ENCODE measurements at regions not wholly inside any gene's neighbourhood (a gene's known extent, or its start where the extent isn't known, plus 50 kb on each side); places are given as distances from the start of the nearest gene placed in this dataset.

- DNase-seq (ENCODE audit: low spot score) = no peak
Observed at GRCh38 chr11:119982517-119983239, 155.2 kb downstream of the TRIM29 start.

GRCh38 chr11:119980431-119980830 is 157.5 kb downstream of the TRIM29 start:
- no peak for DNase-seq (ENCODE audit: low spot score)

- DNase-seq (ENCODE audit: low spot score) = peak; percentile 3
Observed at GRCh38 chr11:119979701-119980100, 158.2 kb downstream of the TRIM29 start.

- DNase-seq (ENCODE audit: low spot score) = peak; percentile 2
Observed at GRCh38 chr11:119978696-119979095, 159.2 kb downstream of the TRIM29 start.

GRCh38 chr11:119977881-119978280 is 160.0 kb downstream of the TRIM29 start:
- no peak for DNase-seq (ENCODE audit: low spot score)

- peak; percentile 3 for DNase-seq (ENCODE audit: low spot score)
Observed at GRCh38 chr11:119977561-119977860, 160.4 kb downstream of the TRIM29 start.

GRCh38 chr11:119976805-119977560 is 160.9 kb downstream of the TRIM29 start:
- DNase-seq (ENCODE audit: low spot score) = peak; percentile 3

- no peak for DNase-seq (ENCODE audit: low spot score)
Observed at GRCh38 chr11:119975561-119976152, 162.3 kb downstream of the TRIM29 start.

- DNase-seq (ENCODE audit: low spot score) = no peak
Observed at GRCh38 chr11:119974467-119974866, 163.4 kb downstream of the TRIM29 start.

- DNase-seq (ENCODE audit: low spot score) = peak; percentile 2
Observed at GRCh38 chr11:119974051-119974450, 163.9 kb downstream of the TRIM29 start.

GRCh38 chr11:119972281-119972680 is 165.6 kb downstream of the TRIM29 start:
- DNase-seq (ENCODE audit: low spot score) = no peak

- no peak for DNase-seq (ENCODE audit: low spot score)
Observed at GRCh38 chr11:119970555-119971304, 167.2 kb downstream of the TRIM29 start.

- no peak for DNase-seq (ENCODE audit: low spot score)
Observed at GRCh38 chr11:119964136-119965025, 173.5 kb downstream of the TRIM29 start.

- no peak for DNase-seq (ENCODE audit: low spot score)
Observed at GRCh38 chr11:119957951-119958350, 180.0 kb downstream of the TRIM29 start.

- no peak for DNase-seq (ENCODE audit: low spot score)
Observed at GRCh38 chr11:119952441-119952840, 185.5 kb downstream of the TRIM29 start.

- no peak for DNase-seq (ENCODE audit: low spot score)
Observed at GRCh38 chr11:119943298-119943655, 194.6 kb downstream of the TRIM29 start.

- DNase-seq (ENCODE audit: low spot score) = no peak
Observed at GRCh38 chr11:119942583-119943297, 195.2 kb downstream of the TRIM29 start.

- DNase-seq (ENCODE audit: low spot score) = no peak
Observed at GRCh38 chr11:119941636-119942411, 196.1 kb downstream of the TRIM29 start.

- no peak for DNase-seq (ENCODE audit: low spot score)
Observed at GRCh38 chr11:119941171-119941570, 196.7 kb downstream of the TRIM29 start.

GRCh38 chr11:119940401-119940976 is 197.4 kb downstream of the TRIM29 start:
- no peak for DNase-seq (ENCODE audit: low spot score)

All from GM03348 (cell line).